HEK293 (cell line): ENCODE measurements at regions not wholly inside any gene's neighbourhood (a gene's known extent, or its start where the extent isn't known, plus 50 kb on each side); places are given as distances from the start of the nearest gene placed in this dataset.

ENCODE experiments used
- CTCF ChIA-PET: fragments of 350-600 bp; formaldehyde crosslinking; extraction: SDS; loops from one replicate; lab custom pipeline; 2021; ENCODE audit warnings: antibody characterized with exemption; lab: Yijun Ruan, JAX
- POLR2A ChIA-PET: fragments of 300-600 bp; formaldehyde crosslinking; extraction: SDS; loops from one replicate; lab custom pipeline; 2020; ENCODE audit warnings: antibody characterized with exemption, inconsistent platforms; lab: Yijun Ruan, JAX
- H3K27ac ChIP-seq: fragments of 200-500 bp; sonication (Bioruptor generic); 2 replicates; pipeline ENCODE4 v1.5.1; 2014; ENCODE audit warnings: low read depth, low read length, control low read depth, inconsistent platforms; ENCODE audit errors: extremely low read depth
- H3K36me3 ChIP-seq, 2 experiments: fragments of 200-500 bp in 1 of 2; sonication (Bioruptor generic) in 1 of 2; 1 replicate in 1 of 2; 2 replicates in 1 of 2; pipeline ENCODE4 v1.5.1; 2014 to 2017; ENCODE audit warnings: inconsistent platforms in 2 of 2, low read length in 2 of 2; ENCODE audit not compliant: control insufficient read depth in 2 of 2, insufficient read depth in 1 of 2
- H3K4me1 ChIP-seq: fragments of 200-500 bp; sonication (Bioruptor generic); 2 replicates; pipeline ENCODE4 v1.5.1; 2014; ENCODE audit warnings: mild to moderate bottlenecking, low read length, inconsistent platforms; ENCODE audit not compliant: control insufficient read depth, insufficient read depth
- H3K4me3 ChIP-seq: 2 replicates; pipeline ENCODE4 v1.5.1; 2011; ENCODE audit warnings: low read depth, mild to moderate bottlenecking, control low read depth, low read length, moderate library complexity
- H3K9me3 ChIP-seq: fragments of 200-500 bp; sonication (Bioruptor generic); 2 replicates; pipeline ENCODE4 v1.5.1; 2014; ENCODE audit warnings: low read depth, low read length, inconsistent platforms; ENCODE audit not compliant: control insufficient read depth, insufficient read depth
- IKZF3 ChIP-seq: fragments of 450-650 bp; IDR thresholded peaks from 2 replicates; pipeline ENCODE4 v1.5.0; 2018; ENCODE audit warnings: missing biosample characterization, mild to moderate bottlenecking, missing genetic modification characterization, moderate library complexity
- TSHZ1 ChIP-seq: fragments of 450-650 bp; formaldehyde crosslinking; IDR thresholded peaks from 2 replicates; pipeline ENCODE4 v1.5.1; 2016; ENCODE audit warnings: missing biosample characterization, missing genetic modification characterization, borderline replicate concordance
- YY1 ChIP-seq: fragments of 450-650 bp; formaldehyde crosslinking; IDR thresholded peaks from 2 replicates; pipeline ENCODE4 v1.5.1; 2018; ENCODE audit warnings: missing biosample characterization, missing genetic modification characterization
- ZBTB10 ChIP-seq: fragments of 450-650 bp; formaldehyde crosslinking; IDR thresholded peaks from 2 replicates; pipeline ENCODE4 v1.5.1; 2016; ENCODE audit warnings: missing biosample characterization, missing genetic modification characterization
- ZBTB11 ChIP-seq: fragments of 450-650 bp; formaldehyde crosslinking; conservative IDR thresholded peaks from 2 replicates; pipeline ENCODE4 v1.5.1; 2016; ENCODE audit warnings: low read depth, missing biosample characterization, missing genetic modification characterization
- ZNF2 ChIP-seq: fragments of 450-650 bp; formaldehyde crosslinking; IDR thresholded peaks from 2 replicates; pipeline ENCODE4 v1.5.1; 2016; ENCODE audit warnings: missing biosample characterization, missing genetic modification characterization
- ZNF274 ChIP-seq, 2 experiments: fragments of 200-500 bp in 1 of 2; fragments of 450-650 bp in 1 of 2; sonication (Bioruptor generic) in 1 of 2; formaldehyde crosslinking in 1 of 2; IDR thresholded peaks; 2 replicates each; pipeline versions ENCODE4 v1.5.1 to v1.6.1; 2014 to 2016; ENCODE audit warnings: borderline replicate concordance in 1 of 2, inconsistent platforms in 1 of 2, low read length in 1 of 2, missing biosample characterization in 1 of 2, missing genetic modification characterization in 1 of 2
- ZNF335 ChIP-seq: fragments of 450-650 bp; formaldehyde crosslinking; conservative IDR thresholded peaks from 2 replicates; pipeline ENCODE4 v1.5.1; 2016; ENCODE audit warnings: missing biosample characterization, missing genetic modification characterization
- ZNF366 ChIP-seq: fragments of 450-650 bp; formaldehyde crosslinking; conservative IDR thresholded peaks from 2 replicates; pipeline ENCODE4 v1.5.1; 2016; ENCODE audit warnings: missing biosample characterization, missing genetic modification characterization
- ZNF398 ChIP-seq: fragments of 450-650 bp; formaldehyde crosslinking; IDR thresholded peaks from 2 replicates; pipeline ENCODE4 v1.5.1; 2017; ENCODE audit warnings: missing biosample characterization, missing genetic modification characterization
- ZNF416 ChIP-seq: fragments of 450-650 bp; formaldehyde crosslinking; IDR thresholded peaks from 2 replicates; pipeline ENCODE4 v1.5.1; 2016; ENCODE audit warnings: missing biosample characterization, missing genetic modification characterization
- ZNF433 ChIP-seq: fragments of 450-650 bp; formaldehyde crosslinking; IDR thresholded peaks from 2 replicates; pipeline ENCODE4 v1.5.1; 2016; ENCODE audit warnings: missing biosample characterization, missing genetic modification characterization, low read depth
- ZNF560 ChIP-seq: fragments of 450-650 bp; formaldehyde crosslinking; IDR thresholded peaks from 2 replicates; pipeline ENCODE4 v1.5.1; 2017; ENCODE audit warnings: missing biosample characterization, missing genetic modification characterization, borderline replicate concordance
- ZNF639 ChIP-seq: fragments of 450-650 bp; formaldehyde crosslinking; IDR thresholded peaks from 2 replicates; pipeline ENCODE4 v1.5.1; 2016; ENCODE audit warnings: missing biosample characterization, missing genetic modification characterization
- ZNF664 ChIP-seq: fragments of 450-650 bp; formaldehyde crosslinking; IDR thresholded peaks from 2 replicates; pipeline ENCODE4 v1.5.1; 2016; ENCODE audit warnings: missing biosample characterization, missing genetic modification characterization
- ZSCAN16 ChIP-seq: fragments of 450-650 bp; formaldehyde crosslinking; IDR thresholded peaks from 2 replicates; pipeline ENCODE4 v1.5.1; 2016; ENCODE audit warnings: missing biosample characterization, missing genetic modification characterization
- ZSCAN30 ChIP-seq: fragments of 450-650 bp; IDR thresholded peaks from 2 replicates; pipeline ENCODE4 v1.5.1; 2018; ENCODE audit warnings: missing biosample characterization, mild to moderate bottlenecking, missing genetic modification characterization, moderate library complexity
- ZSCAN5A ChIP-seq: fragments of 450-650 bp; formaldehyde crosslinking; IDR thresholded peaks from 2 replicates; pipeline ENCODE4 v1.5.1; 2016; ENCODE audit warnings: missing biosample characterization, missing genetic modification characterization

GRCh38 chr13:85742355-85742754, 56.9 kb downstream of the SLITRK6 start:
- ChIA-PET CTCF (interaction anchor here (0.6 to 0.7 kb wide), 3 partner anchors 18 to 1001 kb away, joined by 3 to 4 read pairs (median 4); no protein-coding TSS in a partner anchor), POLR2A (no interaction called here)
- Histone ChIP-seq H3K36me3 (no peaks in the 10 kb centered on the region), H3K4me1 (no peaks in the 10 kb centered on the region), H3K27ac (no peak overlapping the region), H3K9me3 (no peaks in the 10 kb centered on the region), H3K4me3 (no peak overlapping the region)
- TF ChIP-seq ZNF664 (tag by site-specific recombination) (no peak), ZBTB11 (tag by site-specific recombination) (no peak), TSHZ1 (tag by site-specific recombination) (no peak), ZNF639 (no peak), ZNF335 (no peak), ZSCAN5A (no peak), ZNF416 (tag by site-specific recombination) (no peak), ZNF366 (tag by site-specific recombination) (no peak), ZNF433 (no peak), ZNF398 (tag by site-specific recombination) (no peak), ZNF274 (IDR thresholded peaks at IDR 0.05; ENCODE audit: low read length) (no peak), ZNF274 (tag by site-specific recombination; IDR thresholded peaks at IDR 0.05; ENCODE audit: borderline replicate concordance) (no peak), YY1 (tag by site-specific recombination) (no peak), ZSCAN30 (tag by site-specific recombination) (no peak), ZNF2 (no peak), ZNF560 (tag by site-specific recombination) (no peak), ZSCAN16 (tag by site-specific recombination) (no peak), ZBTB10 (tag by site-specific recombination) (no peak), IKZF3 (tag by site-specific recombination) (no peak)
